HG02870 (cell line): ENCODE measurements at regions not wholly inside any gene's neighbourhood (a gene's known extent, or its start where the extent isn't known, plus 50 kb on each side); places are given as distances from the start of the nearest gene placed in this dataset.
"Not testable (repeated sequence)": the region's sequence is repeated elsewhere in the genome, so short reads cannot be mapped to it uniquely, and the experiment has no call there.

ENCODE experiments used
- ATAC-seq: cut with Tn5 transposase; IDR thresholded peaks from one replicate; pipeline ENCODE4 v1.9.1; 2021; ENCODE audit warnings: mild to moderate bottlenecking, moderate library complexity; ENCODE audit not compliant: unreplicated experiment

- ATAC-seq = no peak
These were observed 822.4 kb upstream of the NEGR1 start for GRCh38 chr1:73104749-73105148.

GRCh38 chr1:73100216-73100615 is 817.9 kb upstream of the NEGR1 start:
- ATAC-seq = no peak

GRCh38 chr1:73097917-73098316 is 815.6 kb upstream of the NEGR1 start:
- ATAC-seq = no peak

GRCh38 chr1:73096841-73097240 is 814.5 kb upstream of the NEGR1 start:
- ATAC-seq = no peak

GRCh38 chr1:73092383-73092782 is 810.0 kb upstream of the NEGR1 start:
- ATAC-seq = no peak

- ATAC-seq = no peak
These were observed 784.5 kb upstream of the NEGR1 start for GRCh38 chr1:73066866-73067265.

GRCh38 chr1:73065339-73066041 is 783.2 kb upstream of the NEGR1 start:
- ATAC-seq = no peak

- ATAC-seq = no peak
These were observed 774.5 kb upstream of the NEGR1 start for GRCh38 chr1:73056826-73057225.

- ATAC-seq = no peak
These were observed 762.1 kb upstream of the NEGR1 start for GRCh38 chr1:73044241-73045036.

- ATAC-seq = no peak
These were observed 760.1 kb upstream of the NEGR1 start for GRCh38 chr1:73042403-73042802.

GRCh38 chr1:73040811-73041210 is 758.5 kb upstream of the NEGR1 start:
- no peak for ATAC-seq

GRCh38 chr1:73034271-73034670 is 751.9 kb upstream of the NEGR1 start:
- ATAC-seq = no peak

- no peak for ATAC-seq
These were observed 751.3 kb upstream of the NEGR1 start for GRCh38 chr1:73033640-73034039.

GRCh38 chr1:73029571-73029970 is 747.2 kb upstream of the NEGR1 start:
- no peak for ATAC-seq

- no peak for ATAC-seq
These were observed 743.8 kb upstream of the NEGR1 start for GRCh38 chr1:73026114-73026513.

- ATAC-seq = no peak
These were observed 727.6 kb upstream of the NEGR1 start for GRCh38 chr1:73009938-73010337.

GRCh38 chr1:73009311-73009710 is 727.0 kb upstream of the NEGR1 start:
- no peak for ATAC-seq

- ATAC-seq = no peak
These were observed 715.3 kb upstream of the NEGR1 start for GRCh38 chr1:72997624-72998023.

- no peak for ATAC-seq
These were observed 714.7 kb upstream of the NEGR1 start for GRCh38 chr1:72997041-72997440.

- not testable (repeated sequence) for ATAC-seq
These were observed 705.5 kb upstream of the NEGR1 start for GRCh38 chr1:72987871-72988270.

GRCh38 chr1:72986591-72987290 is 704.4 kb upstream of the NEGR1 start:
- no peak for ATAC-seq

- not testable (repeated sequence) for ATAC-seq
These were observed 702.7 kb upstream of the NEGR1 start for GRCh38 chr1:72985024-72985423.
